ENCODE measurements at regions not wholly inside any gene's neighbourhood (a gene's known extent, or its start where the extent isn't known, plus 50 kb on each side); places are given as distances from the start of the nearest gene placed in this dataset.

GRCh38 chr4:23728393-23728792 lies 161.5 kb downstream of the PPARGC1A start:
- no peak for DNase-seq (ENCODE audit: low spot score)
- Histone ChIP-seq H3K4me3 (ENCODE audit: low read depth in 1 of 3, low read length in 3 of 3) (no peak overlapping the region), H3K9ac (ENCODE audit: low read depth in 1 of 2, low read length in 2 of 2) (no peak overlapping the region), H3K4me1 (ENCODE audit: control insufficient read depth in 4 of 4, insufficient read depth in 4 of 4, low read length in 3 of 4) (no peaks in the 10 kb centered on the region), H3K36me3 (ENCODE audit: control insufficient read depth in 4 of 4, insufficient read depth in 3 of 4, low read depth in 1 of 4, low read length in 3 of 4) (no peaks in the 10 kb centered on the region), H3K9me3 (ENCODE audit: control insufficient read depth in 4 of 4, low read length in 3 of 4) (no peaks in the 10 kb centered on the region), H3K27ac (ENCODE audit: low read depth in 1 of 2, low read length in 2 of 2) (no peak overlapping the region), H3K27me3 (ENCODE audit: control insufficient read depth in 4 of 4, insufficient read depth in 4 of 4, low read length in 3 of 4) (no peaks in the 10 kb centered on the region)
- TF ChIP-seq ZBTB33 (IDR thresholded peaks at IDR 0.05) (no peak), NR2F2 (IDR thresholded peaks at IDR 0.05) (no peak), HNF4G (IDR thresholded peaks at IDR 0.05) (no peak), JUND (IDR thresholded peaks at IDR 0.05) (no peak), SP1 (IDR thresholded peaks at IDR 0.05) (no peak), TAF1 (conservative IDR thresholded peaks at IDR 0.05) (no peak), YY1 (IDR thresholded peaks at IDR 0.05) (no peak), MAX (IDR thresholded peaks at IDR 0.05) (no peak), FOXA2 (IDR thresholded peaks at IDR 0.05) (no peak), HNF4A (conservative IDR thresholded peaks at IDR 0.05) (no peak), GABPA (IDR thresholded peaks at IDR 0.05 in 1 of 2, conservative IDR thresholded peaks at IDR 0.05 in 1 of 2) (no peak)

DNA sequence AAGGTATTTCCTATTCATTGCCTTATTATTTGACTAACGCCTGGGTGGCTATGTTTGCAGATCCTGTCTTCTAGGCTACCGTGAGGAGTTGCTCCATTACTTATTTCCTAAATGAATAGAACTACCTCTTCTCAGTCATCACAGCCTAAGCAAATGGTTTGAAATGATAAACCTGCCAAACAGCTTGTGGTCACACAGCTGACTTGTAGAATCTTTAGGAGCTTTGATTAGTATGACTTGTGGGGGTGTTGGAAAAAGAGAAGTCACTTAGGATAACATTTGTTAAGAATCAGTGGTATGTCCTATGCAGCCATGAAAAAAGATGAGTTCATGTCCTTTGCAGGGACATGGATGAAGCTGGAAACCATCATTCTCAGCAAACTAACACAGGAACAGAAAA lies 169.3 kb downstream of the PPARGC1A start:
- no peak for DNase-seq (ENCODE audit: low spot score)
- TF ChIP-seq FOXA1 (IDR thresholded peaks at IDR 0.05) (no peak), MAX (IDR thresholded peaks at IDR 0.05) (no peak), RXRA (IDR thresholded peaks at IDR 0.05) (no peak), FOXA2 (IDR thresholded peaks at IDR 0.05) (no peak), SP1 (IDR thresholded peaks at IDR 0.05) (no peak), JUND (IDR thresholded peaks at IDR 0.05) (no peak), HNF4G (IDR thresholded peaks at IDR 0.05) (no peak), NR2F2 (IDR thresholded peaks at IDR 0.05) (no peak), YY1 (IDR thresholded peaks at IDR 0.05) (no peak), EGR1 (IDR thresholded peaks at IDR 0.05; ENCODE audit: low read depth in 2 of 2) (no peak)
- TF ChIP-seq, protein P1, sequence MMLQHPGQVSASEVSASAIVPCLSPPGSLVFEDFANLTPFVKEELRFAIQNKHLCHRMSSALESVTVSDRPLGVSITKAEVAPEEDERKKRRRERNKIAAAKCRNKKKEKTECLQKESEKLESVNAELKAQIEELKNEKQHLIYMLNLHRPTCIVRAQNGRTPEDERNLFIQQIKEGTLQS (IDR thresholded peaks at IDR 0.05): no peak
- Histone ChIP-seq H3K36me3 (ENCODE audit: control insufficient read depth in 4 of 4, insufficient read depth in 3 of 4, low read depth in 1 of 4, low read length in 3 of 4) (no peaks in the 10 kb centered on the region), H3K4me1 (ENCODE audit: control insufficient read depth in 4 of 4, insufficient read depth in 4 of 4, low read length in 3 of 4) (no peaks in the 10 kb centered on the region), H3K27me3 (ENCODE audit: control insufficient read depth in 4 of 4, insufficient read depth in 4 of 4, low read length in 3 of 4) (no peaks in the 10 kb centered on the region), H3K9me3 (ENCODE audit: control insufficient read depth in 4 of 4, low read length in 3 of 4) (no peaks in the 10 kb centered on the region), H3K4me3 (ENCODE audit: low read depth in 1 of 3, low read length in 3 of 3) (no peak overlapping the region), H3K27ac (ENCODE audit: low read depth in 1 of 2, low read length in 2 of 2) (no peak overlapping the region), H3K9ac (ENCODE audit: low read depth in 1 of 2, low read length in 2 of 2) (no peak overlapping the region)
- WGBS: 77% methylated on average over 2 of the region's 2 CpGs

- Histone ChIP-seq H3K36me3 (ENCODE audit: control insufficient read depth in 4 of 4, insufficient read depth in 3 of 4, low read depth in 1 of 4, low read length in 3 of 4) (no peaks in the 10 kb centered on the region), H3K27ac (ENCODE audit: low read depth in 1 of 2, low read length in 2 of 2) (no peak overlapping the region), H3K4me1 (ENCODE audit: control insufficient read depth in 4 of 4, insufficient read depth in 4 of 4, low read length in 3 of 4) (no peaks in the 10 kb centered on the region), H3K4me3 (ENCODE audit: low read depth in 1 of 3, low read length in 3 of 3) (no peak overlapping the region), H3K27me3 (ENCODE audit: control insufficient read depth in 4 of 4, insufficient read depth in 4 of 4, low read length in 3 of 4) (no peaks in the 10 kb centered on the region), H3K9me3 (ENCODE audit: control insufficient read depth in 4 of 4, low read length in 3 of 4) (no peaks in the 10 kb centered on the region), H3K9ac (ENCODE audit: low read depth in 1 of 2, low read length in 2 of 2) (no peak overlapping the region)
- no peak for DNase-seq (ENCODE audit: low spot score)
- WGBS: 89% methylated on average over 2 of the region's 2 CpGs
- TF ChIP-seq EGR1 (IDR thresholded peaks at IDR 0.05; ENCODE audit: low read depth in 2 of 2): no peak
- TF ChIP-seq, protein P1 (IDR thresholded peaks at IDR 0.05): no peak
- TF ChIP-seq HNF4A (conservative IDR thresholded peaks at IDR 0.05): no peak
- TF ChIP-seq NR2F2 (IDR thresholded peaks at IDR 0.05): no peak
- no peak for TF ChIP-seq REST (IDR thresholded peaks at IDR 0.05)
- TF ChIP-seq YY1 (IDR thresholded peaks at IDR 0.05): no peak
- no peak for TF ChIP-seq RXRA (IDR thresholded peaks at IDR 0.05)
- no peak for TF ChIP-seq FOXA2 (IDR thresholded peaks at IDR 0.05)
- TF ChIP-seq ZBTB33 (IDR thresholded peaks at IDR 0.05): no peak
- TF ChIP-seq TAF1 (conservative IDR thresholded peaks at IDR 0.05): no peak
- TF ChIP-seq SP1 (IDR thresholded peaks at IDR 0.05): no peak
Measured at GRCh38 chr4:23718435-23718834, 171.4 kb downstream of the PPARGC1A start.
